Muscle layer of colon (tissue), 2 donors: ENCODE measurements at regions not wholly inside any gene's neighbourhood (a gene's known extent, or its start where the extent isn't known, plus 50 kb on each side); places are given as distances from the start of the nearest gene placed in this dataset.

Experiments
- H3K27ac ChIP-seq: one replicate; pipeline ENCODE4 v1.7.0; 2013; ENCODE audit warnings: low read depth, mild to moderate bottlenecking, low read length, moderate library complexity
- H3K27me3 ChIP-seq, 2 donors: one replicate each; pipeline ENCODE4 v1.7.0; 2013; ENCODE audit warnings: low read length in 2 of 2, mild to moderate bottlenecking in 2 of 2; ENCODE audit not compliant: insufficient read depth in 2 of 2, control insufficient read depth in 1 of 2
- H3K36me3 ChIP-seq: one replicate; pipeline ENCODE4 v1.7.0; 2013; ENCODE audit warnings: mild to moderate bottlenecking, low read length; ENCODE audit not compliant: insufficient read depth
- H3K4me1 ChIP-seq: one replicate; pipeline ENCODE4 v1.7.0; 2013; ENCODE audit warnings: mild to moderate bottlenecking, low read length; ENCODE audit not compliant: insufficient read depth
- H3K4me3 ChIP-seq, 2 donors: one replicate each; pipeline ENCODE4 v1.7.0; 2013; ENCODE audit warnings: low read length in 2 of 2, low read depth in 1 of 2, mild to moderate bottlenecking in 1 of 2, moderate library complexity in 1 of 2
- H3K9ac ChIP-seq: one replicate; pipeline ENCODE4 v1.7.0; 2013; ENCODE audit warnings: low read length
- H3K9me3 ChIP-seq: one replicate; pipeline ENCODE4 v1.7.0; 2013; ENCODE audit warnings: mild to moderate bottlenecking, low read length
- donor health status: abdominal sarcoma.
- donor health status: Adenocarcinoma of cecum.

- no peaks in the 10 kb centered on the region for H3K27me3 ChIP-seq
- no peaks in the 10 kb centered on the region for H3K9me3 ChIP-seq
- H3K27ac ChIP-seq: no peak overlapping the region
- no peaks in the 10 kb centered on the region for H3K36me3 ChIP-seq
- no peak overlapping the region for H3K4me3 ChIP-seq
- H3K4me1 ChIP-seq: no peaks in the 10 kb centered on the region
- no peak overlapping the region for H3K9ac ChIP-seq
Observed at GRCh38 chr2:180670302-180671003, 310.0 kb upstream of the UBE2E3 start.

- H3K4me1 ChIP-seq: no peaks in the 10 kb centered on the region
- H3K9me3 ChIP-seq: no peaks in the 10 kb centered on the region
- H3K9ac ChIP-seq: no peak overlapping the region
- H3K36me3 ChIP-seq: no peaks in the 10 kb centered on the region
- H3K27ac ChIP-seq: no peak overlapping the region
- no peaks in the 10 kb centered on the region for H3K27me3 ChIP-seq
- H3K4me3 ChIP-seq: no peak overlapping the region
Observed at GRCh38 chr2:180669016-180669415, 311.4 kb upstream of the UBE2E3 start.

- Histone ChIP-seq H3K36me3 (no peaks in the 10 kb centered on the region), H3K4me1 (peaks cover 6% of the 10 kb centered on the region), H3K9me3 (no peaks in the 10 kb centered on the region), H3K27me3 (no peaks in the 10 kb centered on the region), H3K4me3 (no peak overlapping the region), H3K27ac (no peak overlapping the region), H3K9ac (no peak overlapping the region)
Observed at GRCh38 chr2:180664507-180664906, 315.9 kb upstream of the UBE2E3 start.

GRCh38 chr2:180662941-180663471, 317.4 kb upstream of the UBE2E3 start:
- Histone ChIP-seq H3K36me3 (no peaks in the 10 kb centered on the region), H3K27me3 (no peaks in the 10 kb centered on the region), H3K9ac (no peak overlapping the region), H3K9me3 (no peaks in the 10 kb centered on the region), H3K27ac (no peak overlapping the region), H3K4me3 (no peak overlapping the region), H3K4me1 (peaks cover 6% of the 10 kb centered on the region)

- Histone ChIP-seq H3K4me1 (peaks cover 6% of the 10 kb centered on the region), H3K27ac (no peak overlapping the region), H3K36me3 (no peaks in the 10 kb centered on the region), H3K9ac (no peak overlapping the region), H3K4me3 (no peak overlapping the region), H3K9me3 (no peaks in the 10 kb centered on the region), H3K27me3 (no peaks in the 10 kb centered on the region)
Observed at GRCh38 chr2:180662521-180662920, 317.9 kb upstream of the UBE2E3 start.

GRCh38 chr2:180661686-180662030, 318.7 kb upstream of the UBE2E3 start:
- no peak overlapping the region for H3K9ac ChIP-seq
- H3K27me3 ChIP-seq: no peaks in the 10 kb centered on the region
- H3K4me3 ChIP-seq: no peak overlapping the region
- no peaks in the 10 kb centered on the region for H3K9me3 ChIP-seq
- H3K36me3 ChIP-seq: no peaks in the 10 kb centered on the region
- H3K27ac ChIP-seq: no peak overlapping the region
- peaks cover 6% of the 10 kb centered on the region for H3K4me1 ChIP-seq

GRCh38 chr2:180660881-180661685, 319.3 kb upstream of the UBE2E3 start:
- H3K9ac ChIP-seq: no peak overlapping the region
- no peaks in the 10 kb centered on the region for H3K27me3 ChIP-seq
- no peak overlapping the region for H3K4me3 ChIP-seq
- H3K4me1 ChIP-seq: peaks cover 6% of the 10 kb centered on the region
- H3K27ac ChIP-seq: no peak overlapping the region
- H3K9me3 ChIP-seq: no peaks in the 10 kb centered on the region
- no peaks in the 10 kb centered on the region for H3K36me3 ChIP-seq

- H3K4me1 ChIP-seq: peaks cover 6% of the 10 kb centered on the region
- H3K9ac ChIP-seq: no peak overlapping the region
- no peaks in the 10 kb centered on the region for H3K36me3 ChIP-seq
- no peak overlapping the region for H3K27ac ChIP-seq
- no peaks in the 10 kb centered on the region for H3K9me3 ChIP-seq
- H3K27me3 ChIP-seq: no peaks in the 10 kb centered on the region
- H3K4me3 ChIP-seq: no peak overlapping the region
Observed at GRCh38 chr2:180660207-180660606, 320.2 kb upstream of the UBE2E3 start.

GRCh38 chr2:180657054-180657453, 323.4 kb upstream of the UBE2E3 start:
- H3K9me3 ChIP-seq: no peaks in the 10 kb centered on the region
- no peaks in the 10 kb centered on the region for H3K27me3 ChIP-seq
- peaks cover 6% of the 10 kb centered on the region for H3K4me1 ChIP-seq
- H3K36me3 ChIP-seq: no peaks in the 10 kb centered on the region
- H3K9ac ChIP-seq: no peak overlapping the region
- H3K4me3 ChIP-seq: no peak overlapping the region
- H3K27ac ChIP-seq: no peak overlapping the region

- Histone ChIP-seq H3K9ac (no peak overlapping the region), H3K4me3 (no peak overlapping the region), H3K27me3 (no peaks in the 10 kb centered on the region), H3K4me1 (peaks cover under 1% of the 10 kb centered on the region), H3K9me3 (no peaks in the 10 kb centered on the region), H3K27ac (no peak overlapping the region), H3K36me3 (no peaks in the 10 kb centered on the region)
Observed at GRCh38 chr2:180656455-180656847, 324.0 kb upstream of the UBE2E3 start.

- Histone ChIP-seq H3K9me3 (no peaks in the 10 kb centered on the region), H3K4me3 (no peak overlapping the region), H3K27ac (no peak overlapping the region), H3K36me3 (no peaks in the 10 kb centered on the region), H3K27me3 (no peaks in the 10 kb centered on the region), H3K4me1 (no peaks in the 10 kb centered on the region), H3K9ac (no peak overlapping the region)
Observed at GRCh38 chr2:180655842-180656454, 324.5 kb upstream of the UBE2E3 start.
